ENCODE measurements at regions not wholly inside any gene's neighbourhood (a gene's known extent, or its start where the extent isn't known, plus 50 kb on each side); places are given as distances from the start of the nearest gene placed in this dataset.

GRCh38 chr11:129610125-129610524 is 205.5 kb upstream of the TMEM45B start:
- TF ChIP-seq, protein P1, sequence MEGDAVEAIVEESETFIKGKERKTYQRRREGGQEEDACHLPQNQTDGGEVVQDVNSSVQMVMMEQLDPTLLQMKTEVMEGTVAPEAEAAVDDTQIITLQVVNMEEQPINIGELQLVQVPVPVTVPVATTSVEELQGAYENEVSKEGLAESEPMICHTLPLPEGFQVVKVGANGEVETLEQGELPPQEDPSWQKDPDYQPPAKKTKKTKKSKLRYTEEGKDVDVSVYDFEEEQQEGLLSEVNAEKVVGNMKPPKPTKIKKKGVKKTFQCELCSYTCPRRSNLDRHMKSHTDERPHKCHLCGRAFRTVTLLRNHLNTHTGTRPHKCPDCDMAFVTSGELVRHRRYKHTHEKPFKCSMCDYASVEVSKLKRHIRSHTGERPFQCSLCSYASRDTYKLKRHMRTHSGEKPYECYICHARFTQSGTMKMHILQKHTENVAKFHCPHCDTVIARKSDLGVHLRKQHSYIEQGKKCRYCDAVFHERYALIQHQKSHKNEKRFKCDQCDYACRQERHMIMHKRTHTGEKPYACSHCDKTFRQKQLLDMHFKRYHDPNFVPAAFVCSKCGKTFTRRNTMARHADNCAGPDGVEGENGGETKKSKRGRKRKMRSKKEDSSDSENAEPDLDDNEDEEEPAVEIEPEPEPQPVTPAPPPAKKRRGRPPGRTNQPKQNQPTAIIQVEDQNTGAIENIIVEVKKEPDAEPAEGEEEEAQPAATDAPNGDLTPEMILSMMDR (IDR thresholded peaks at IDR 0.05; ENCODE audit: insufficient read depth, low read length, missing control alignments), result no peak
- DNase-seq (ENCODE audit: low read depth, low spot score), result no peak
- POLR2A ChIA-PET, result no interaction called here
- CTCF ChIA-PET, result no interaction called here
- no peak overlapping the region for H3K4me3 ChIP-seq (ENCODE audit: low read depth, low read length)

DNA sequence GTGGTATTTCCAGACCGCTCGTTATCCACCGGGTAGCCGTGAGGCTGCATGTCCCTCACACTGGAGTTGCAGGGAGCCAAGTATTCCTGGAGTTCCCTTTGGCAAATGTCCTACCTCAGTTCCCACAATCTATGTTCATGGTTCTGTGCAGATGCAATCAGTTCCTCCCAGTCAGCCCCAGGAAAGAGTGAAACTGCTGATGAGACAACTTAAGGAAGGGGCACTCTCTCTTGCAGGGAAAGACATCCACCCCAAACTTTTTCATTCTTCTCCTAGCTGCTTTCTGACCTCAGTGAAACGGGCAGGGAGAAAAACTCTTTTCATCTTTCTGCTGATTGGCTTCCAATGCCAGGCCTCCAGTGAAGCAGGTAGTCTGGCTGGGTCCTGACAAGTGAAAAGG is 205.1 kb upstream of the TMEM45B start:
- TF ChIP-seq, protein P1 (IDR thresholded peaks at IDR 0.05; ENCODE audit: insufficient read depth, low read length, missing control alignments), result no peak
- CTCF ChIA-PET, result no interaction called here
- no peak for DNase-seq (ENCODE audit: low read depth, low spot score)
- H3K4me3 ChIP-seq (ENCODE audit: low read depth, low read length), result no peak overlapping the region
- POLR2A ChIA-PET, result no interaction called here

DNA sequence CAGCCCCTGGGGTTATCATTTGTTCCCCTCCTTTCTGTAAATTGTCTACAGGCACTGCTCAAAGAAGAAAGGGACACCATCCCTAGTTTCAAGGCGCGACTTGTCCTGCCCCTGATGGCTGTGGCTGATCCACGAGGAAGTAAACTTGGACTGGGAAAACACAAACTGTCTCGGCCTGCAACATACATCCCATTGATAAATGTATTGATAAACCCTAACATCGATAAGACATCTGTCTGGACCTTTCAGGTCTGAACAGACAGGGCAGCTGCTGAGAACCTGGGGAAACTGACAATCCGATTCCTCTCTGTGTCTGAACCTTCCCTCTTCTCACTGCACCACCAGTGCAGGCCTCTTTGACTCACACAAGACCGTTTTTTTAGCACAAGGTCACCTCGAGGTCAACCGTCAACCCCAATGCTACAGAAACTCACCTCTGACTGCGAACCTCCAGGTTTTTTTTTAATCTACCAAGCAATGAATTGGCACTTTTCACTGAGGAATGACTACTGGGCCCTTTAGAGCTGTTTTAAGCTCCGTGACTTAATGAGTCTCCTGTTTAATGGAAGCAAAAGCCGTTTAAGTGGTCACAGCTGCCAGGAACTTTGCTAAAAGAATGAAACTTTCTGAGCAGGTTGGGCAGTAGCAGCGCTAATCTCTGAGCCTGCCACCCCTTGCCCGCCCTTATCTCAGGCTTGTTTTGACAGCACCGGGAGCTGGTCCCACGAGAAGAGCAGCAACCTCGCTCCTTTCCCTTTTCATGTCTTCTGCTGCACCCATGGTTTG is 203.8 kb upstream of the TMEM45B start:
- DNase-seq (ENCODE audit: low read depth, low spot score), result no peak
- POLR2A ChIA-PET, result no interaction called here
- no peak overlapping the region for H3K4me3 ChIP-seq (ENCODE audit: low read depth, low read length)
- TF ChIP-seq, protein P1 (IDR thresholded peaks at IDR 0.05; ENCODE audit: insufficient read depth, low read length, missing control alignments), result no peak
- CTCF ChIA-PET, result no interaction called here

- no peak overlapping the region for H3K4me3 ChIP-seq (ENCODE audit: low read depth, low read length)
- DNase-seq (ENCODE audit: low read depth, low spot score), result no peak
- TF ChIP-seq, protein P1 (IDR thresholded peaks at IDR 0.05; ENCODE audit: insufficient read depth, low read length, missing control alignments), result no peak
- POLR2A ChIA-PET, result no interaction called here
- CTCF ChIA-PET, result no interaction called here
These were observed 203.1 kb upstream of the TMEM45B start for GRCh38 chr11:129612447-129612961.

GRCh38 chr11:129613071-129613470 is 202.6 kb upstream of the TMEM45B start:
- ChIA-PET CTCF (no interaction called here), POLR2A (no interaction called here)
- TF ChIP-seq, protein P1 (IDR thresholded peaks at IDR 0.05; ENCODE audit: insufficient read depth, low read length, missing control alignments), result no peak
- no peak overlapping the region for H3K4me3 ChIP-seq (ENCODE audit: low read depth, low read length)
- no peak for DNase-seq (ENCODE audit: low read depth, low spot score)

- ChIA-PET POLR2A (no interaction called here), CTCF (no interaction called here)
- no peak overlapping the region for H3K4me3 ChIP-seq (ENCODE audit: low read depth, low read length)
- TF ChIP-seq, protein P1 (IDR thresholded peaks at IDR 0.05; ENCODE audit: insufficient read depth, low read length, missing control alignments), result no peak
- no peak for DNase-seq (ENCODE audit: low read depth, low spot score)
These were observed 201.2 kb upstream of the TMEM45B start for GRCh38 chr11:129614256-129614944.
